ENCODE measurements at regions not wholly inside any gene's neighbourhood (a gene's known extent, or its start where the extent isn't known, plus 50 kb on each side); places are given as distances from the start of the nearest gene placed in this dataset.
"Not testable (repeated sequence)": the region's sequence is repeated elsewhere in the genome, so short reads cannot be mapped to it uniquely, and the experiment has no call there.

GRCh38 chr6:155529814-155530213, 74.2 kb upstream of the NOX3 start:
- not testable (repeated sequence) for TF ChIP-seq EZH2phosphoT487 (IDR thresholded peaks at IDR 0.05)
- TF ChIP-seq, protein P1, sequence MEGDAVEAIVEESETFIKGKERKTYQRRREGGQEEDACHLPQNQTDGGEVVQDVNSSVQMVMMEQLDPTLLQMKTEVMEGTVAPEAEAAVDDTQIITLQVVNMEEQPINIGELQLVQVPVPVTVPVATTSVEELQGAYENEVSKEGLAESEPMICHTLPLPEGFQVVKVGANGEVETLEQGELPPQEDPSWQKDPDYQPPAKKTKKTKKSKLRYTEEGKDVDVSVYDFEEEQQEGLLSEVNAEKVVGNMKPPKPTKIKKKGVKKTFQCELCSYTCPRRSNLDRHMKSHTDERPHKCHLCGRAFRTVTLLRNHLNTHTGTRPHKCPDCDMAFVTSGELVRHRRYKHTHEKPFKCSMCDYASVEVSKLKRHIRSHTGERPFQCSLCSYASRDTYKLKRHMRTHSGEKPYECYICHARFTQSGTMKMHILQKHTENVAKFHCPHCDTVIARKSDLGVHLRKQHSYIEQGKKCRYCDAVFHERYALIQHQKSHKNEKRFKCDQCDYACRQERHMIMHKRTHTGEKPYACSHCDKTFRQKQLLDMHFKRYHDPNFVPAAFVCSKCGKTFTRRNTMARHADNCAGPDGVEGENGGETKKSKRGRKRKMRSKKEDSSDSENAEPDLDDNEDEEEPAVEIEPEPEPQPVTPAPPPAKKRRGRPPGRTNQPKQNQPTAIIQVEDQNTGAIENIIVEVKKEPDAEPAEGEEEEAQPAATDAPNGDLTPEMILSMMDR (IDR thresholded peaks at IDR 0.05), result not testable (repeated sequence)

Measured in neural progenitor cell (in vitro differentiated cells).